Breast epithelium (tissue), 4 donors: ENCODE measurements at regions not wholly inside any gene's neighbourhood (a gene's known extent, or its start where the extent isn't known, plus 50 kb on each side); places are given as distances from the start of the nearest gene placed in this dataset.
A peak's percentile ranks its signal among the peaks of the same experiment; 100 is the strongest.

ENCODE experiments used
- DNase-seq, 2 donors: peaks; one replicate each; pipeline ENCODE4 v3.0.0-alpha.2; 2019; ENCODE audit warnings: low spot score in 2 of 2
- H3K27ac ChIP-seq, 2 donors: fragments of 200-600 bp; sonication (generic) in 1 of 2; one replicate each; pipeline ENCODE4 v1.5.1; 2016 to 2019; ENCODE audit warnings: mild to moderate bottlenecking in 1 of 2
- H3K27me3 ChIP-seq, 2 donors: fragments of 200-600 bp; sonication (generic) in 1 of 2; one replicate each; pipeline versions ENCODE4 v1.5.1 to v1.6.0; 2017 to 2019; ENCODE audit warnings: control low read depth in 1 of 2, mild to moderate bottlenecking in 1 of 2
- H3K36me3 ChIP-seq: fragments of 200-600 bp; one replicate; pipeline ENCODE4 v1.5.1; 2019
- H3K4me1 ChIP-seq, 2 donors: fragments of 200-600 bp; sonication (generic); one replicate each; pipeline ENCODE4 v1.5.1; 2016 to 2019; ENCODE audit warnings: control low read depth in 1 of 2
- H3K4me3 ChIP-seq, 3 donors: fragments of 200-600 bp; sonication (generic); 1 replicate in 2 of 3; 2 replicates in 1 of 3; pipeline ENCODE4 v1.5.1; 2016 to 2019; ENCODE audit warnings: mild to moderate bottlenecking in 3 of 3, moderate library complexity in 2 of 3
- H3K9me3 ChIP-seq, 2 donors: fragments of 200-600 bp; sonication (generic) in 1 of 2; one replicate each; pipeline ENCODE4 v1.5.1; 2016 to 2019; ENCODE audit warnings: control low read depth in 1 of 2
- POLR2A ChIP-seq: fragments of 450-650 bp; IDR thresholded peaks from one replicate; pipeline ENCODE4 v1.6.1; 2016; ENCODE audit warnings: antibody characterized with exemption, mild to moderate bottlenecking, moderate library complexity
- POLR2AphosphoS5 ChIP-seq, 3 donors: sonication (generic); formaldehyde crosslinking; IDR thresholded peaks; one replicate each; pipeline ENCODE4 v1.6.1; 2017; ENCODE audit warnings: antibody characterized with exemption in 3 of 3
- intact Hi-C: fragments of 100-400 bp; cut with DNase I; formaldehyde crosslinking; loops from one replicate; pipeline ENCODE4 v1.15.1; 2023; ENCODE audit warnings: low total_unique reads
- TF ChIP-seq, protein P1 (sequence below), 3 donors: fragments of 450-650 bp; IDR thresholded peaks; one replicate each; pipeline ENCODE4 v1.5.1; 2016 to 2017; ENCODE audit warnings: antibody characterized with exemption in 3 of 3, mild to moderate bottlenecking in 3 of 3, moderate library complexity in 3 of 3

GRCh38 chr2:239724851-239725550 lies 300.1 kb downstream of the NDUFA10 start:
- Histone ChIP-seq H3K27me3 (no peaks in the 10 kb centered on the region), H3K36me3 (no peaks in the 10 kb centered on the region), H3K27ac (no peak overlapping the region), H3K4me1 (no peaks in the 10 kb centered on the region), H3K9me3 (no peaks in the 10 kb centered on the region), H3K4me3 (no peak overlapping the region)
- no peak for TF ChIP-seq POLR2AphosphoS5 (IDR thresholded peaks at IDR 0.05)
- TF ChIP-seq, protein P1, sequence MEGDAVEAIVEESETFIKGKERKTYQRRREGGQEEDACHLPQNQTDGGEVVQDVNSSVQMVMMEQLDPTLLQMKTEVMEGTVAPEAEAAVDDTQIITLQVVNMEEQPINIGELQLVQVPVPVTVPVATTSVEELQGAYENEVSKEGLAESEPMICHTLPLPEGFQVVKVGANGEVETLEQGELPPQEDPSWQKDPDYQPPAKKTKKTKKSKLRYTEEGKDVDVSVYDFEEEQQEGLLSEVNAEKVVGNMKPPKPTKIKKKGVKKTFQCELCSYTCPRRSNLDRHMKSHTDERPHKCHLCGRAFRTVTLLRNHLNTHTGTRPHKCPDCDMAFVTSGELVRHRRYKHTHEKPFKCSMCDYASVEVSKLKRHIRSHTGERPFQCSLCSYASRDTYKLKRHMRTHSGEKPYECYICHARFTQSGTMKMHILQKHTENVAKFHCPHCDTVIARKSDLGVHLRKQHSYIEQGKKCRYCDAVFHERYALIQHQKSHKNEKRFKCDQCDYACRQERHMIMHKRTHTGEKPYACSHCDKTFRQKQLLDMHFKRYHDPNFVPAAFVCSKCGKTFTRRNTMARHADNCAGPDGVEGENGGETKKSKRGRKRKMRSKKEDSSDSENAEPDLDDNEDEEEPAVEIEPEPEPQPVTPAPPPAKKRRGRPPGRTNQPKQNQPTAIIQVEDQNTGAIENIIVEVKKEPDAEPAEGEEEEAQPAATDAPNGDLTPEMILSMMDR (IDR thresholded peaks at IDR 0.05) = no peak
- no peak for TF ChIP-seq POLR2A
- DNase-seq = peak in 1 of 2 donors; percentile 36
- intact Hi-C loops = no loop called here

- no peak overlapping the region for H3K4me3 ChIP-seq
- H3K36me3 ChIP-seq = no peaks in the 10 kb centered on the region
- no peaks in the 10 kb centered on the region for H3K4me1 ChIP-seq
- intact Hi-C loops = no loop called here
- no peak overlapping the region for H3K27ac ChIP-seq
- DNase-seq = peak in 1 of 2 donors; percentile 49
- no peaks in the 10 kb centered on the region for H3K27me3 ChIP-seq
- no peaks in the 10 kb centered on the region for H3K9me3 ChIP-seq
- TF ChIP-seq, protein P1 (IDR thresholded peaks at IDR 0.05) = no peak
- TF ChIP-seq POLR2AphosphoS5 (IDR thresholded peaks at IDR 0.05) = no peak
- no peak for TF ChIP-seq POLR2A
Measured at GRCh38 chr2:239724194-239724849, 300.8 kb downstream of the NDUFA10 start.

- H3K4me1 ChIP-seq = no peaks in the 10 kb centered on the region
- no peaks in the 10 kb centered on the region for H3K9me3 ChIP-seq
- no peak overlapping the region for H3K27ac ChIP-seq
- DNase-seq = peak in 1 of 2 donors; percentile 19
- no peaks in the 10 kb centered on the region for H3K36me3 ChIP-seq
- TF ChIP-seq, protein P1 (IDR thresholded peaks at IDR 0.05) = no peak
- TF ChIP-seq POLR2A (no peak), POLR2AphosphoS5 (IDR thresholded peaks at IDR 0.05) (no peak)
- no peak overlapping the region for H3K4me3 ChIP-seq
- intact Hi-C loops = no loop called here
- no peaks in the 10 kb centered on the region for H3K27me3 ChIP-seq
Measured at GRCh38 chr2:239723486-239724193, 301.5 kb downstream of the NDUFA10 start.

DNA sequence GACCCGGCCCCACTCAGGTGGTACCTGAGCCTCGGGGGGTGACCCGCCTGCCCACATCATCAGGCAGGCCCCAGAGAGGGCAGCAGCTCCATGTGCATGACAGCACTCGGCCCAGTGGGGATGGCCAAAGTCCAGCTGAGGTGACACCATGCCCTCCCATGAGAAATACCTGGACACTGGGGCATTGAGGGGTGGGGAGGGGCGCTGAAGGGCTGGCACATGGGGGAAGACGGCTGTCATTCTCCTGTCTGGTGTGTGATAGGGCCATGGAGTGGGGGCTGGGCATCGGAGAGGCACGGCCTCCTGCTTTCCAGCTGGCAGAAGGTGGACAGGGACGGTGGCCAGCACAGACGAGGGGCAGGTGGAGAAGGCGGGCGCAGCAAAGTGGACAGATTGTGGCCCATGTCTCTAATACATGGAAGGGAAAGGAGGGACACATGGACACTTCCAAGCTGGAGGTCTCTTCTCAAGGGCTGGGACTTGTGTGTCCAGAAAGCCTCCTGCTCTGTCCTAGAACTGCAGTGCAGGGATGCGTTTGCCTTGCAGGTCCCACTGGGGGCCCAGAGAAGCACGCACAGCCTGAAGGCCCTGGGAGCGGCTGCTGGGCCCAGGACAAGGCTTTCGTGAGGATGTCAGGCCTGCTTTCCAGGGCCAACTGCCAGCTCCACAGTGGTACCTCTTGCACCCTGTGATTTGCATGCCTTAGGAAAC lies 302.2 kb downstream of the NDUFA10 start:
- no peaks in the 10 kb centered on the region for H3K9me3 ChIP-seq
- H3K27ac ChIP-seq = no peak overlapping the region
- TF ChIP-seq, protein P1 (IDR thresholded peaks at IDR 0.05) = no peak
- no peak for TF ChIP-seq POLR2AphosphoS5 (IDR thresholded peaks at IDR 0.05)
- TF ChIP-seq POLR2A = no peak
- peak in 1 of 2 donors; percentile 43 for DNase-seq
- intact Hi-C loops = no loop called here
- no peaks in the 10 kb centered on the region for H3K4me1 ChIP-seq
- no peaks in the 10 kb centered on the region for H3K27me3 ChIP-seq
- H3K36me3 ChIP-seq = no peaks in the 10 kb centered on the region
- no peak overlapping the region for H3K4me3 ChIP-seq
